Naive thymus-derived CD8-positive, alpha-beta T cell (primary cell): ENCODE measurements at regions not wholly inside any gene's neighbourhood (a gene's known extent, or its start where the extent isn't known, plus 50 kb on each side); places are given as distances from the start of the nearest gene placed in this dataset.

Experiments
- ATAC-seq, 2 donors: fragments of 150-1000 bp; cut with Tn5 transposase in 1 of 2; sonication (Bioruptor Pico), chemical (Tn5 transposase) in 1 of 2; 1 replicate in 1 of 2; 2 replicates in 1 of 2; pipeline ENCODE4 v1.10.0; 2021; ENCODE audit warnings: mild to moderate bottlenecking in 2 of 2, moderate library complexity in 2 of 2
- POLR2A ChIA-PET: fragments of 350-600 bp; sonication (Branson Sonifier 250); formaldehyde crosslinking; loops from one replicate; lab custom pipeline; 2021; ENCODE audit warnings: antibody characterized with exemption; lab: Charles Lee
- DNase-seq, 10 donors: peaks; one replicate each; pipeline versions ENCODE4 v3.0.0 to v3.0.0-alpha.2; 2020 to 2022
- H3K27ac Mint-ChIP-seq, 10 donors: one replicate each; pipeline ENCODE4 v1.8.0; 2020 to 2022; ENCODE audit warnings: mild to moderate bottlenecking in 10 of 10, mixed read lengths in 10 of 10, moderate library complexity in 4 of 10, inconsistent platforms in 1 of 10
- H3K27me3 Mint-ChIP-seq, 5 donors: one replicate each; pipeline ENCODE4 v1.8.0; 2021 to 2022; ENCODE audit warnings: mixed read lengths in 5 of 5
- H3K36me3 Mint-ChIP-seq, 3 donors: one replicate each; pipeline ENCODE4 v1.8.0; 2020 to 2022; ENCODE audit warnings: mixed read lengths in 3 of 3, mild to moderate bottlenecking in 2 of 3, inconsistent platforms in 1 of 3
- H3K4me1 Mint-ChIP-seq, 4 donors: one replicate each; pipeline ENCODE4 v1.8.0; 2021 to 2022; ENCODE audit warnings: mixed read lengths in 4 of 4
- H3K4me3 Mint-ChIP-seq, 10 donors: one replicate each; pipeline ENCODE4 v1.8.0; 2020 to 2022; ENCODE audit warnings: mild to moderate bottlenecking in 10 of 10, mixed read lengths in 10 of 10, moderate library complexity in 6 of 10, inconsistent platforms in 1 of 10
- H3K9me3 Mint-ChIP-seq, 9 donors: one replicate each; pipeline ENCODE4 v1.8.0; 2020 to 2022; ENCODE audit warnings: mixed read lengths in 9 of 9, mild to moderate bottlenecking in 3 of 9, inconsistent platforms in 1 of 9, moderate library complexity in 1 of 9

DNA sequence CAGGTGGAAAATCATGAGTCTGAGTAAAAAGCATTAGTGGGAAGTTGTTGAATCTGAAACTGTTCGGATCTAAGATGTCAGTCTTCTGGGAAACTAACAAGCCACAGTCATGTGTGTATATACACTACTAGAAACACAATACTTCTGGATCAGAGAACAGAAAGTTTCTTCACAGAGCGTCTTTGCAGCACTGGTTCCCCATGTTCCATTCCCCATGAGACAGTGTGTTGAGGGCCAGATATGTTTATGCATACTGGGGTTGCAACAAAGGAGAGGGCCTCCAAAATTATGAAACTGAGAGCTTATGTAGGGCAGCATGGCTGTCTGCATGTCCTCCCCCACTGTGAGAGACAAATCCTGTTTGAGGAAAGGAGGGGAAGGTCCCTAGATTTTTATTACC lies 295.0 kb upstream of the NAV3 start:
- H3K4me3 Mint-ChIP-seq: no peak overlapping the region
- POLR2A ChIA-PET: no interaction called here

GRCh38 chr12:77531912-77532311 lies 298.8 kb upstream of the NAV3 start:
- Mint-ChIP-seq H3K4me3 (no peak overlapping the region), H3K36me3 (no peaks in the 10 kb centered on the region), H3K27ac (no peak overlapping the region), H3K4me1 (no peaks in the 10 kb centered on the region), H3K27me3 (no peaks in the 10 kb centered on the region), H3K9me3 (peaks cover 7 to 29% (median 9%) of the 10 kb centered on the region in 9 donors)
- no peak for ATAC-seq
- no peak for DNase-seq
- POLR2A ChIA-PET: no interaction called here

More for the DNA sequence above, 295.0 kb upstream of the NAV3 start:
- ATAC-seq (no peak), DNase-seq (no peak)
- peaks cover 0 to 10% (median 5%) of the 10 kb centered on the region in 9 donors for H3K9me3 Mint-ChIP-seq
- H3K27me3 Mint-ChIP-seq: no peaks in the 10 kb centered on the region
- no peaks in the 10 kb centered on the region for H3K36me3 Mint-ChIP-seq
- no peak overlapping the region for H3K27ac Mint-ChIP-seq
- no peaks in the 10 kb centered on the region for H3K4me1 Mint-ChIP-seq

DNA sequence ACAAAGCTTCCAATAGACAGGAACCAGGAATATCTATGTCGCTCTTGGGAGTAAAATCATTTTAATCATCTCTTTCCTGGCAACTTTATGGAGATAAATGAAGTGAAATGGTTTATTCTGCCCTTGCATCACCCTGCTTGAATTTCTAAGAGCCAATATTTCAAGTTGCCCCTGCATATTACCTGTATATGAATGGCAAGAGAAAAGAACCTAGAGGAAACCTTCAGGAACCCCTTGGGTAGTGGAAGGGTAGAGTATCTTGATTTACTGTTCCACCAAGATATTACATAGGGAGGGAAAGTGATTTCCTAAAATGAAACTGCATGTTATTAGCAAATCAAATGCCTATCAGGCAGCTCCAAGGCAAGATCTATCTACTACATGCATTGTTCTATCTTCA lies 308.4 kb upstream of the NAV3 start:
- no peak overlapping the region for H3K27ac Mint-ChIP-seq
- peaks cover 0 to 37% (median 12%) of the 10 kb centered on the region in 9 donors for H3K9me3 Mint-ChIP-seq
- H3K4me1 Mint-ChIP-seq: no peaks in the 10 kb centered on the region
- peaks cover 0 to 3% (median 0%) of the 10 kb centered on the region in 3 donors for H3K36me3 Mint-ChIP-seq
- no peak for ATAC-seq
- H3K27me3 Mint-ChIP-seq: no peaks in the 10 kb centered on the region
- no peak for DNase-seq
- no peak overlapping the region for H3K4me3 Mint-ChIP-seq
- POLR2A ChIA-PET: no interaction called here

- no peak overlapping the region for H3K4me3 Mint-ChIP-seq
- DNase-seq (no peak), ATAC-seq (no peak)
- H3K36me3 Mint-ChIP-seq: peaks cover 0 to 3% (median 0%) of the 10 kb centered on the region in 3 donors
- no peaks in the 10 kb centered on the region for H3K27me3 Mint-ChIP-seq
- POLR2A ChIA-PET: no interaction called here
- H3K9me3 Mint-ChIP-seq: peaks cover 0 to 31% (median 7%) of the 10 kb centered on the region in 9 donors
- H3K27ac Mint-ChIP-seq: no peak overlapping the region
- no peaks in the 10 kb centered on the region for H3K4me1 Mint-ChIP-seq
Measured at GRCh38 chr12:77521508-77522115, 309.1 kb upstream of the NAV3 start.

DNA sequence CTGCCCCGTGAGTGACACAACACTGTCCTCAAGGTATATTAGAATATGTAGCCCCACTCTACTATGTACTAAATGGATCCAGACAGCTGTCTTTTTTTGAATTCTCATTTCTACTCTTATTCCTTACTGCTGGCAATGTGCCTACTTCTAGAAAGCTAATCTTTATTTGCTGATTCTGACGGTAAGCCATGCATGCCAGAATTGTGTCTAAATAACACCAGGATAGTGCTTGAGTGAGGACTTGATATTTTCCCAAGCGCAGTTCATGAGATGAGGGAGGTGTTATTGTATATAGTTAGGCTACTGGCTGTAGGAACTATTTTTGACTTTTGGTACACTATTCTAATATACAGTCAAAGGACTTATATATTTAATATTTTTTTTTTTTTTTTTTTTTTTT lies 316.2 kb upstream of the NAV3 start:
- no peaks in the 10 kb centered on the region for H3K4me1 Mint-ChIP-seq
- no peaks in the 10 kb centered on the region for H3K27me3 Mint-ChIP-seq
- POLR2A ChIA-PET: no interaction called here
- peaks cover 0 to 15% (median 0%) of the 10 kb centered on the region in 9 donors for H3K9me3 Mint-ChIP-seq
- ATAC-seq: no peak
- DNase-seq: no peak
- H3K36me3 Mint-ChIP-seq: no peaks in the 10 kb centered on the region
- H3K27ac Mint-ChIP-seq: no peak overlapping the region
- H3K4me3 Mint-ChIP-seq: no peak overlapping the region

DNA sequence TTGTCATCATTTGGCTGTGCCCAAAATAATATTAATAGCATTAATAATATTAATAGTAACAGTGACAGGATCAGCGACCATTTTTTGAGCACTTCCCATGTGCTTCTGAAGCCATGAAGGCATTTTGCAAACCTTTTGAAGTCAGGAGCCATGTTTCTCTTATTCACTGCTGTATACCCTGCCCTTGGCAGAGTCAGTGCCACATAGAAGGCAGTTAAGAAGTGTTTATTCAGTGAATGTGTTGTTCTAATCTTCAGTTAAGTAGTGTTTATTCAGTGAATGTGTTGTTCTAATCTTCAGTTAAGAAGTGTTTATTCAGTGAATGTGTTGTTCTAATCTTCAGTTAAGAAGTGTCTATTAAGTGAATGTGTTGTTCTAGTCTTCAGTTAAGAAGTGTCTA lies 319.7 kb upstream of the NAV3 start:
- no peaks in the 10 kb centered on the region for H3K36me3 Mint-ChIP-seq
- POLR2A ChIA-PET: no interaction called here
- no peak for ATAC-seq
- no peak overlapping the region for H3K4me3 Mint-ChIP-seq
- H3K27me3 Mint-ChIP-seq: no peaks in the 10 kb centered on the region
- H3K27ac Mint-ChIP-seq: no peak overlapping the region
- peaks cover 0 to 29% (median 2%) of the 10 kb centered on the region in 9 donors for H3K9me3 Mint-ChIP-seq
- DNase-seq: no peak
- no peaks in the 10 kb centered on the region for H3K4me1 Mint-ChIP-seq

DNA sequence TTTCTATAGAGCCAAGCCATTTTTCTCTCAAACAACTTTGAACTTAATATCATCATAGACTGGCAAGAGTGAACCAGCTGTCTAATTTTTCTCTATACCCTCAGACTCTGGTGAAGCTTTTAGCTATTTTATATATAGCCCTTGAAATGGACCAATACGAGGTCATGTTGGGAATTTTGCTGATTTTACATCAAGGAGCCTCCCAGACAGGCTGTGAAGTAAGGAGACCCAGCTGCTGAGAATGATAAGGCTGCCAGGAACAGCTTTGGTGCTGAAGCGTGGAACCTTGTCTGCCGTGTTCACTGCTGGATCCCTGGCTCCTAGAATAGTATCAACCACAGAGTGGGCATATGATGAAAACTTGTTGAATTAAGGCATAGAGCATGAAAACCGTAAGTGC lies 326.2 kb upstream of the NAV3 start:
- no peak for DNase-seq
- no peaks in the 10 kb centered on the region for H3K36me3 Mint-ChIP-seq
- no peak for ATAC-seq
- H3K27me3 Mint-ChIP-seq: no peaks in the 10 kb centered on the region
- no peaks in the 10 kb centered on the region for H3K4me1 Mint-ChIP-seq
- no peak overlapping the region for H3K27ac Mint-ChIP-seq
- POLR2A ChIA-PET: no interaction called here
- H3K9me3 Mint-ChIP-seq: peaks cover 0 to 19% (median 6%) of the 10 kb centered on the region in 9 donors
- H3K4me3 Mint-ChIP-seq: no peak overlapping the region

DNA sequence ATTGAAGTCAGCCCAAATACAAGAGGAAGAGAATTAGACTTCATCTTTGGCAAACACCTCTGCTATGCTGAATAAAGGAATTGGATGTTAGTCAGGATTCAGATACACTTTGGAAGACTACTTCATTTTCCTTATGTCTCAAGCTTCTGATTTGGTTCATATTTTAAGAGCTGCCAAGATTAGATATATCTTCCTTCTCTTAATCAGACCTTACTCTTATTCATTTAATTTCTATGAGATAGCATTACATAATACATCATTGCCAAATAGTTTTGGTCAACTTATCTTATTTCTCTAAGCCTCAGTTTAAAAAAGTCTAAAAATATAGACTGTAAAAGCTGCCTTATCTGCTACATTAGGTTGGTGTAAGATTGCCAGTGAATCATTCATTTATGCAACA lies 330.6 kb upstream of the NAV3 start:
- DNase-seq (no peak), ATAC-seq (no peak)
- Mint-ChIP-seq H3K36me3 (no peaks in the 10 kb centered on the region), H3K27me3 (no peaks in the 10 kb centered on the region), H3K4me3 (no peak overlapping the region), H3K4me1 (no peaks in the 10 kb centered on the region), H3K9me3 (peaks cover 0 to 19% (median 2%) of the 10 kb centered on the region in 9 donors), H3K27ac (no peak overlapping the region)
- POLR2A ChIA-PET: no interaction called here

- H3K27ac Mint-ChIP-seq: no peak overlapping the region
- no peak for ATAC-seq
- H3K9me3 Mint-ChIP-seq: peaks cover 0 to 28% (median 2%) of the 10 kb centered on the region in 9 donors
- POLR2A ChIA-PET: no interaction called here
- H3K4me3 Mint-ChIP-seq: no peak overlapping the region
- H3K36me3 Mint-ChIP-seq: no peaks in the 10 kb centered on the region
- DNase-seq: no peak
- H3K4me1 Mint-ChIP-seq: no peaks in the 10 kb centered on the region
- no peaks in the 10 kb centered on the region for H3K27me3 Mint-ChIP-seq
Measured at GRCh38 chr12:77497647-77498046, 333.0 kb upstream of the NAV3 start.

GRCh38 chr12:77496714-77497113 lies 334.0 kb upstream of the NAV3 start:
- ATAC-seq: no peak
- H3K4me1 Mint-ChIP-seq: no peaks in the 10 kb centered on the region
- H3K27me3 Mint-ChIP-seq: no peaks in the 10 kb centered on the region
- peaks cover 0 to 28% (median 2%) of the 10 kb centered on the region in 9 donors for H3K9me3 Mint-ChIP-seq
- POLR2A ChIA-PET: no interaction called here
- H3K27ac Mint-ChIP-seq: no peak overlapping the region
- H3K36me3 Mint-ChIP-seq: no peaks in the 10 kb centered on the region
- no peak overlapping the region for H3K4me3 Mint-ChIP-seq
- DNase-seq: no peak

GRCh38 chr12:77494296-77494695 lies 336.4 kb upstream of the NAV3 start:
- H3K9me3 Mint-ChIP-seq: peaks cover 0 to 17% (median 2%) of the 10 kb centered on the region in 9 donors
- POLR2A ChIA-PET: no interaction called here
- DNase-seq (no peak), ATAC-seq (no peak)
- no peak overlapping the region for H3K27ac Mint-ChIP-seq
- no peak overlapping the region for H3K4me3 Mint-ChIP-seq
- no peaks in the 10 kb centered on the region for H3K27me3 Mint-ChIP-seq
- H3K4me1 Mint-ChIP-seq: no peaks in the 10 kb centered on the region
- H3K36me3 Mint-ChIP-seq: no peaks in the 10 kb centered on the region

DNA sequence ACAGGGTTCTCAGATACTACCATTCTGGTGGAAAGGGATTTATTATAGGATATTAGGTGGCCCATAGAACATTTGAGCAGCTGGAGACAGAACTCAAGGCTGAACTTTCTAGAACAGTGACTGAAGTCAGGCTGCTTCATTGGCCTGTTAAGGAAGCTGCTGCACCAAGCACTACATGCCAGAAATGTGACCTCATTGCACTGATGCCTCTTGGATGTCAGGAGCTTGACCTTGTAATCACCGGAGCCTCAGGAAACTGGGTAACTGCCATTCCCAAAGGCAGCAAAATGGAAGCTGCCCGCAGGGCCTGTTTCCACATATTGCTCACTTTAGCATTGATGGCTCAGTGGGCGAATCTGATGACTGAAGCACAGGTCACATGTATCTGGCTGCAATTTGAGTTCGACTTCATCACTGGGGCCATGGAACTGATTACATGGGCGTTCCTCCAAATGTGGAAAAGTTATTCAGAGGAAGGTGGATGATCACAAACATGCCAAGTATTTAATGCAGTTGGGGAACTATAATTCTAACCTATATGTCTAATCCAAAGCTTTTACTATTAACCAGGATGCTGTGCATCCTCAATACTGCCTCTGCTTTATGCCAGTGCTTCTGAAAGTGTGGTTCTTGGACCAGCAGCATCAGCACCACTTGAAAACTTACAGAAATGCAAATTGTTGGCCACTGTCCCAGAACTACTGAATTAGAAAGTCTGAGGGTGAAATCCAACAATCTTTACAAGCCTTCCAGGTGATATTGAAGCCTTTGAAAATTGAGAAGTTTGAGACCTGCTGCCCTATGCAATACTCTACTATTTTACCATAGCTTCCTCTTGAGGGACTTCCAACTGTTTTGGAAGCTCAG lies 337.2 kb upstream of the NAV3 start:
- peaks cover 0 to 17% (median 2%) of the 10 kb centered on the region in 9 donors for H3K9me3 Mint-ChIP-seq
- POLR2A ChIA-PET: no interaction called here
- no peak overlapping the region for H3K27ac Mint-ChIP-seq

DNA sequence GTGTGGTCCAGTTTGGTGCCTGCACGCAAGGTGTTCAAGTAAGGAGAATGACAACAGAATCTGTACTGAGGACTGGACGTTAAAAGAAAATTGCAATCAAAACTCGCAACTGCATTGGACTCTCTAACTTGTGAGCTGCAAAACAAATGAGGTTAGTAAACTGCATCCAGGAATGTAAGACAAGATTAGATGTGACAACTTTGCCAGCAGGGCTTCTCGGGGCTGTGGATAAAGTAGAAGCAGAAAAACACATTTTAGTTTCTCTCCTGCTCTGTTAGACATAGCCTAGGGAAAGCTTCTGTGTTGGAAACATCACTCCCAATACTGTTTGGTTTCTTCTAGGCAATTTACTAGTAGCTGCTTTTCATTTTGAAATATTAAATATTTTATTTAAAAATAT lies 338.2 kb upstream of the NAV3 start:
- Mint-ChIP-seq H3K36me3 (no peaks in the 10 kb centered on the region), H3K4me3 (no peak overlapping the region), H3K27me3 (no peaks in the 10 kb centered on the region), H3K9me3 (peaks cover 0 to 11% (median 2%) of the 10 kb centered on the region in 9 donors), H3K27ac (no peak overlapping the region), H3K4me1 (no peaks in the 10 kb centered on the region)
- DNase-seq: no peak
- POLR2A ChIA-PET: no interaction called here
- ATAC-seq: no peak

More for the DNA sequence above, 337.2 kb upstream of the NAV3 start:
- H3K4me3 Mint-ChIP-seq: no peak overlapping the region
- DNase-seq (no peak), ATAC-seq (no peak)
- no peaks in the 10 kb centered on the region for H3K4me1 Mint-ChIP-seq
- no peaks in the 10 kb centered on the region for H3K27me3 Mint-ChIP-seq
- H3K36me3 Mint-ChIP-seq: no peaks in the 10 kb centered on the region
